ENCODE measurements at regions not wholly inside any gene's neighbourhood (a gene's known extent, or its start where the extent isn't known, plus 50 kb on each side); places are given as distances from the start of the nearest gene placed in this dataset.

DNA sequence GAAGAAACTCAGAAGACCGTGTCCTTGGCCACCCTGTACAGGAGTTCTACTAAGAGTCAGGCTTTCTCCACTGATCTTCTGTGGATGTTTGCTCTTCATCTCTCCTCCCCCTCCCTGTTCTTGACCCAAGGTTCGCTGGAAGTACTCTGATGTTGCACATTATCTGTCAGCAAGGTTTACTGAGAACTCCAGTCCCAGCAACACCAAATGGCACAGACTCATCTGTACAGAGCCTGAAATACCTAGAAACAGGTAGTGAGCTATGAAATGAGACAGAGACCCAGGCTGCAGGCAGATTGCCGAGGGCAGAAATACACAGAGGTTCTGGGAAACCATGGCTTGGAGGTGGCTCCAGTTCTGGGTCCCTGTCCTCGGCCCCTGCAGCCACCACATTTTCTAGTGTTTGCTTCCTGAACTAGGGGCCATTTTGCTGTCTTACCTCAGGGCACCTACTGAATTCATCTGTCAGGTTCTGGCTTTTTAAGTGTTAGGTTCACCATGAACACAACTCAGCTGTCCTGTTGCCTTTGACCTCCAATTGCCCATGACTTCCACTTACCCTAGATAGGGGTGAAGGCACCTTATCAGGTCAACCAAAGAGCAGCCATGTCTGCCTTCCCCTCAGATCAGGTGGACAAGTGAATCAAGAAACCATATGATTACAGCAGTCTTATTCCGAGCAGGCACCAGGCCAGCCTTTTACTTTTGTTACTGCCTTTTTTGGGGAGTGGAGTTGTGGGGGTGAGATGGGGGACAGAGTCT lies 92.2 kb downstream of the CDC7 start:
- TF ChIP-seq CTCF (conservative IDR thresholded peaks at IDR 0.05; ENCODE audit: low read depth, low read length) (no peak), EZH2 (IDR thresholded peaks at IDR 0.05; ENCODE audit: borderline replicate concordance, low read depth, low read length, poor library complexity, severe bottlenecking) (no peak)

Measured in A673 (cell line).